Activated CD4-positive, alpha-beta T cell treated with anti-CD3 and anti-CD28 coated beads, Interleukin-2, amount 50 U/mL, for 16 hours (primary cell): ENCODE measurements at regions not wholly inside any gene's neighbourhood (a gene's known extent, or its start where the extent isn't known, plus 50 kb on each side); places are given as distances from the start of the nearest gene placed in this dataset.
"Not testable (repeated sequence)": the region's sequence is repeated elsewhere in the genome, so short reads cannot be mapped to it uniquely, and the experiment has no call there.

ENCODE experiments used
- DNase-seq: peaks from one replicate; pipeline ENCODE4 v3.0.0-alpha.2; 2020

DNA sequence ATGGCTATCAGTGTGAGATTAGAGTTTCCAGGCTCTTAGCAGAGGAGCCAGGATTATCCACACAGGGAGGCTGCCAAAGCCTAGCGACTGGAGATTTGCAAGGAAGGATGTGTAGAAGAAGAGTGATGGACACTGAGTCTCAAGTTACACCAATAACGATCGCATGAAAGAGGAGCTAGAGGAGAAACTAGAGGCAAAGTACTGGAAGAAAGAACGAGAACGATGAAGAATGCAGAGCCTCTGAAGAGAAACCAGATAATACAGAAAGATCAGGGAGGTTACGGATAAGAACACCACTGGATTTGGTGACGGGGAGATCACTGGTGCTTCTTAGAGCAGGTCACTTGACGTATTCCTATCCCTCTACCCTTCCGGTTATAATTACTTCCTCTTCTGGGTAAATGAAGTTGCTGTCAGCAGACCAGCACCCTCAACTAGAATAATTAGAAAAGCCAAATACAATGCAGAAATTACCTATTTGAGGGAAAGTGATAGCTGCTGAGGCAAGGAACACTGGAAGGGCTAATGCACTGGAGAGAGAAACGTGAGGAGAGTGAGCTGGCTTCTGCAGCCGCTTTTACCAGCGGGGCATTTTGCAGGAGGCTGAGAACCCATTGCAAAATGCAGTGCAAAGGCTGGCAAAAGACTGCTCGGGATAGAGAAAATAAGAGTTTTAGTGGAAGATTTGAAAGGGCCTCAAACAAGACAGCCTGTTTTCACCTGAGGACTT, 93.1 kb upstream of the HIF1A start:
- DNase-seq: no peak

- DNase-seq: no peak
Measured at GRCh38 chr14:61602733-61603077, 92.6 kb upstream of the HIF1A start.

DNA sequence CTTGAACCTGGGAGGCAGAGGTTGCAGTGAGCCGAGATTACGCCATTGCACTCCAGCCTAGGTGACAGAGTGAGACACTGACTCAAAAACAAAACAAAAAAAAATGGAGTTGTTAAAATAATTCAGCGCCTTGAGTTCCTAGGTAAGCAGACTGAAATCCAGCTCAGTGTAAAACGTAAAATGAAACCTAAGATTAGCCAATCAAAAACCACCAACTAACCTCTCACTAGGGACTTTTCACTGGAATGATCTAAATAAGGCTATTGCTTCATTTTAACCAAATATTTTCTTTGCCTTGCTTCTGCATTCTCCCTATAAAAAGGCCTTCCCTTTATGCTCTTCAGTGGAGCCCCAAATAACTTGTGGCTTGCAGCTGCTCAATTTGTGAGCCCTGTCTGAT, 91.6 kb upstream of the HIF1A start:
- DNase-seq: peak; percentile 24

DNA sequence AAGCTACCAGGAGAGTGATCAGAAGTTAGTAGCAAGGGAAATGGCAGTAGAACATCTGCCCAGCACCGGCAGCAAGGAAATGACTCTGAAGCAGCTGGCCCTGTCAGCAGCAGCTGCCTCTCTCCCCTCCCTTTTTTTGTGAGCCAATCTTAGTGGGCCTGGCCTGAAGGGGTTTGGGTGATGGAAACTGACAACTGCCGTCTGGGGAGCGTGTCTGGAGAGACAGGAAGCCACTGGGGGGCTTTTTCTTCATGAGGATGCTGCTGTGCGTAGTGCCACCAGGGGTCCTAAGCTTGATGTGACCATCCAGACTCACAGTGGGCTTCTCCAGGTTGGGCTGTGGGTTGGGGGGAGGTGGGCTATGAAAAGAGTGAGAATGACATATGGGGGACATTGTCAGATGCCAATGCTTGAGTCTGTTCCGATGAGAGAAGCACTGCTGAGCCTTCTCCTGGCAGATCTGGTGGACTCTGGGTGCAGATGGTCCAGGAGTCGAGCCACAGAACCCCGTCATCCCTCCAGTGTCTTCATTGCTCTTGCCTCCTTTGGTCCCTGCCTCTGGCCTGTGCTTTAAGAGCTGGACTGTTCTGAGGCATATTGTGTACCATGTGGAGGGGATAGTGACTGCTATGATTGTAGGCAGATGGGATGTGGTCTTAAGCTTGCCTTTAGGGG, 87.6 kb upstream of the HIF1A start:
- no peak for DNase-seq

DNA sequence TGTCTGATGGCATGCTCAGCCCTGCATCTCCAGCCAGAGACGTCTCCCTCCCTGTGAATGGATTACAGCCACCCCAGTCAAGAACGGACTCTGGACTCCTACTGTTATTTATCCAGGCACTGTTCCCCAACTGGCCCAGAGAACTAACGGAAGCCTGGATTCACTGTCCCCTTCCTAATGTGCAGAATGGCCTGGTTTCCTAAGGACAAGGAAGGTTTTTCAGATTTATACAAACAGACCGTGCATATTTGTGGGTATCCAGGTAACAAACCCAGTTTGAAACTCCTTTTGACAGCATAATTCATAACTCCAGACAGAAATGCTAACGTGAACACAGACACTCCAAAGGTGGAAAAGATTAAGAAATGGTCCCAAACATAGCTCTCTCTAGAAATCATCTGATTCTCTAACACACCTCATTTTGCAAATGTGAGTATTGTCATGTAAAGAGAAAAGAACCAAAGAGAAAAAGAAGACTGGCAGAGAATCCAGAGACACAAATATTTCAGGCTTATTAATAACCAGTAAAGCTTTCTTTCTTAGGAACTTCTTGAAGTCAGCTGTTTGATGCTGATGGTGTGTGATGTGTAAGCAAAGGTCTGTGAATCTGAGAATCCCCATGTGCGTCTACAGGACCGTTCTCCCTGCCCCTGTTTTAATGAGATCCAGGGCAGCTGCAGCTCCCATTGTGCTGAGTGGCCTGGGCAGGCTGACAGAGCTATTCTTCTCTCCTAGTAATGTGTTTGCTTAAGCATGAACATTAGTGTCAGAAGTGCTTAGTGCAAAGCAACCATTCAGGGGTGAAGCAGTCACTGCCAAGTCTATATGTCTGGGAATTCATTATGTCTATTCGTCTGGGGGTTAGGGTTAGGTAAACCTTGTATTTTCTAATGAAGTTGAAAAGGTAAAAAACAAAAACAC, 86.8 kb upstream of the HIF1A start:
- DNase-seq: no peak

DNA sequence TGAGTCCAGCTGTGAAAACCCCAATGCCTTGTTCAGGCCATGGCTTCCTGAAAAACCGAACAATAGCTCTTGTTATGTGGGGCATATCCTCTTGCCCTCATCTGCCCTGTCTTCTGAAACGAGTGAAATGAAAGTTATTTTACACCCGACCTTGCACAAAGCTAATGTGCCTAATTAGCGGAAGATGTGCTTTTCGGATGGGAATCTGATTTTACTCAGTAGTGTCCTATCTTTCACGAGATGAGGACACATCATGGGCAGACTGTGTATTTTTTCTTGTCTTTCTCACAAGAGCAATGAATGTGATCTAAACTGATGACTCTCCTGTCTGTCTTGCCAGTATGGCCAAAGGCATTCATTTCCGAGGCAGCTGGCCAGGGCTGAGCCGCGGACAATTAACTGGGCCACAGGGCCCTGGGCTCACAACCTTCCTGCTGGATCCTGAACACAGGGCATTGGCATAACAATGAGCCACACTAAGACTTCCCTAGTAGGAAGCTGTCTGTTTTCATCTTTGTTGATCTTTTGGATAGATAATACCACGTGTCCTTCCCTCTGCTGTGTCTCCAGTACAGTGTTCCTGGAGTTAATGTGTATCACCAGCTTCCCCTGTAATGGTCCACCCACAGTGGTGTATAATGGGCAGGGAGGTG, 86.0 kb upstream of the HIF1A start:
- no peak for DNase-seq

GRCh38 chr14:61609884-61610283, 85.4 kb upstream of the HIF1A start:
- no peak for DNase-seq

DNA sequence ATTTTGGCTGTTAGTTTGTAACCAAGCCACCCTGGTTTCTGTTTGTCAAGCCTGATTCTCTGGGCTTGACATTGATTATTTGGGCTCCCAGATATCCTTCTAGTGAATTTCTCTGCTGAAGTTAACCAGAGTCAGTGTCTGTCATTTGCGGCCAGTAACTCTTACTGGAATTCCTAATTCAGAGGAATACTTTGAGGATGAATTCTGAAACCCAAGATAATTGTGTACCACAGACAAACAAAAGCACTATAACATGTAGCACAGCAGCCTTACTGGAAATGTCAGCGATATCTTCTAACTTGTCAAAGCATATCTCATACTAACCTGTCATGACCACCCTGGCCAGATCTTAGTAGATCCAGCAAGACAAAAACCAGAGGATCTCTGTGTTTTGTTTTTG, 84.4 kb upstream of the HIF1A start:
- no peak for DNase-seq

- no peak for DNase-seq
Measured at GRCh38 chr14:61611880-61612630, 83.3 kb upstream of the HIF1A start.

GRCh38 chr14:61613006-61613405, 82.3 kb upstream of the HIF1A start:
- DNase-seq: not testable (repeated sequence)

DNA sequence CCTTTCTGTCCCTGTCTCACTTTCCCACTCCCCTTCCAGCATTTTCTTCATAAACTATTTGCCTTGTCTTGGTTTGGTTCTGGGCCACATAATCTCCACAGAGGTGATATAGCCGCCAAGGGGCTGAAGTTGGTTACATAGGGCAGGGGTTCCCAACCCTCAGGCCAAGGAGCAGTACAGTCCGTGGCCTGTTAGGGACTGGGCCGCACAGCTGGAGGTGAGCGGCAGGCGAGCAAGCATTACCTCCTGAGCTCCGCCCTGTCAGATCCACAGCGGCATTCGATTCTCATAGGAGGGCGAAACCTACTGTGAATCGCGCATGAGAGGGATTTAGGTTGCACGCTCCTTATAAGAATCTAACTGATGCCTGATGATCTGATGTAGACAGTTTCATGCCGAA, 80.6 kb upstream of the HIF1A start:
- no peak for DNase-seq

- no peak for DNase-seq
Measured at GRCh38 chr14:61615743-61616523, 79.4 kb upstream of the HIF1A start.

- DNase-seq: no peak
Measured at GRCh38 chr14:61616524-61617185, 78.7 kb upstream of the HIF1A start.

GRCh38 chr14:61618448-61618847, 76.9 kb upstream of the HIF1A start:
- DNase-seq: no peak

DNA sequence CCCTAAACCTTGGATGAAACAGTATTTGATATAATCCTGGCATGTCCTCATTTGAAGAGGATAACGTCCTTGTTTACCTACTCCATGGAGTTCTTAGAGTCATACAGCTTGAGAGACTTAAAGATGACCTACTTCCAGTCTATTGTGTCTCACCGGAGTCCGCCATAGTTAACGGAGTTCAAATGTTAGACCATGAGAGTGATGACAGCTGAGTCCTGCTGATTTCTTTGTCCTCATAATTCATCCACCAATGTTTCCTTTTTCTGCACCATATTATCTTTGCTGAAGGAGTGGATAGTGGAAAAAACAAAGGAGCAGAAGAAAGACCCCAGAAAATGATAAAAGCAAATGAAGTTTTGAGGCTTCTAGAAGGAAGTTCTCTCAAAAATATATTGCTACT, 75.8 kb upstream of the HIF1A start:
- DNase-seq: no peak

- DNase-seq: peak; percentile 78
Measured at GRCh38 chr14:61620130-61620946, 75.0 kb upstream of the HIF1A start.

DNA sequence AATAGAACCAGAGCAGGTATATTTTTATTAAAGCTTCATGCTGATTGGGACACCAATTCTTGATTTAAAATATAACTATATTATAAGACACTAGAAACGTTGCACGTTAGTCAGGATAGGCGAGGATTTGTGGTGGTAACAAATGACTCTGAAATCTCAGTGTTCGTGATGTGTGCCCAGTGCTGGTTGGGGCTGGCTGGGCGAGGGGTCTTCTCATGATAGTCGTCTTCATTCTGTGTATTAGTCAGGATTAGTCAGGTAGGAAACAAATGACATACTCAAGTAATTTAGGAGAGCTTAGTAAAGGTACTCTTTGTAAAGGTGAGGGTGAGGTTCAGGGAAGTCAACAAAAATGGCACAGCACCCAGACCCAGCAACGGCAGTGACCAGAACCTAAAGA, 73.9 kb upstream of the HIF1A start:
- peak; percentile 47 for DNase-seq

- DNase-seq: no peak
Measured at GRCh38 chr14:61622051-61622450, 73.3 kb upstream of the HIF1A start.

- no peak for DNase-seq
Measured at GRCh38 chr14:61623927-61624326, 71.4 kb upstream of the HIF1A start.

DNA sequence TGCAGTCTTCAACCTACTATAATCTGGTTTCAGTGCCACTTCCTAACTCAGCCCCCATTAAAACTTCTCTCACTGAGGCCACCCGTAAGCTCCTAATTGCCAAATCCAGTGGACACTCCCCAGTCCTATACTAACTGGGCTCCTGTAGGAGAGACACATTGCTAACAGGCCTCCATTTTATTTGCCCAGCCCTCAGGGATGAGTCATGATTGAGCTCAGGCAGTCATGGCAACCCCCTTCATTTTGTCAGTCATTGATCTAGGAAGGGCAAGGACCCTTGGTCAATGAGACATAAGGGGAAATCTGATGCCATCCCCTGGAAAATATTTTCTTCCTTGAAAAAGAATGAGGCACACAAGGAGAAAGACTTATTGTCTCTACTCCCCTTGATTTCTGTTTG, 70.1 kb upstream of the HIF1A start:
- DNase-seq: no peak
